Loucy (cell line): ENCODE measurements at regions not wholly inside any gene's neighbourhood (a gene's known extent, or its start where the extent isn't known, plus 50 kb on each side); places are given as distances from the start of the nearest gene placed in this dataset.

ENCODE experiments used
- H2AFZ ChIP-seq: fragments of 200-600 bp; sonication (generic); 2 replicates; pipeline ENCODE4 v1.6.0; 2016; ENCODE audit warnings: antibody characterized with exemption, mild to moderate bottlenecking, low read length, moderate library complexity
- H3F3A ChIP-seq: fragments of 200-600 bp; 2 replicates; pipeline ENCODE4 v1.6.0; 2016; ENCODE audit warnings: antibody characterized with exemption, low read depth, mild to moderate bottlenecking
- H3K27me3 ChIP-seq: fragments of 200-600 bp; sonication (generic); 2 replicates; pipeline ENCODE4 v1.6.1; 2014; ENCODE audit warnings: low read length, mild to moderate bottlenecking; ENCODE audit not compliant: insufficient read depth, poor library complexity, severe bottlenecking
- H3K36me3 ChIP-seq: fragments of 200-600 bp; sonication (generic); 2 replicates; pipeline ENCODE4 v1.6.1; 2016; ENCODE audit warnings: low read length; ENCODE audit not compliant: insufficient read depth
- H3K4me1 ChIP-seq: fragments of 200-600 bp; sonication (generic); 2 replicates; pipeline ENCODE4 v1.5.1; 2014; ENCODE audit warnings: low read length, mild to moderate bottlenecking; ENCODE audit not compliant: insufficient read depth, poor library complexity, severe bottlenecking
- H3K4me2 ChIP-seq: fragments of 200-600 bp; sonication (generic); 2 replicates; pipeline ENCODE4 v1.6.0; 2014; ENCODE audit warnings: antibody characterized with exemption, low read length, low read depth, mild to moderate bottlenecking; ENCODE audit not compliant: poor library complexity, severe bottlenecking
- H3K4me3 ChIP-seq: fragments of 200-600 bp; sonication (generic); 2 replicates; pipeline ENCODE4 v1.5.1; 2014; ENCODE audit warnings: low read length, mild to moderate bottlenecking, mixed read lengths; ENCODE audit not compliant: poor library complexity, severe bottlenecking
- H3K79me2 ChIP-seq: fragments of 200-600 bp; sonication (generic); 2 replicates; pipeline ENCODE4 v1.6.1; 2014; ENCODE audit warnings: low read length; ENCODE audit not compliant: insufficient read depth
- H3K9ac ChIP-seq: fragments of 200-600 bp; sonication (generic); 2 replicates; pipeline ENCODE4 v1.6.0; 2014; ENCODE audit warnings: mild to moderate bottlenecking, low read depth, low read length, moderate library complexity; ENCODE audit not compliant: poor library complexity, severe bottlenecking
- H3K9me2 ChIP-seq: fragments of 200-600 bp; sonication (generic); replicated peaks from 2 replicates; pipeline ENCODE4 v1.6.1; 2016; ENCODE audit warnings: low read depth, low read length, mixed read lengths
- H3K9me3 ChIP-seq: fragments of 200-600 bp; sonication (generic); 2 replicates; pipeline ENCODE4 v1.6.1; 2014; ENCODE audit warnings: mild to moderate bottlenecking, antibody characterized with exemption, low read length, low read depth; ENCODE audit not compliant: insufficient read depth
- H4K20me1 ChIP-seq: fragments of 200-600 bp; sonication (generic); 2 replicates; pipeline ENCODE4 v1.6.0; 2014; ENCODE audit warnings: antibody characterized with exemption, low read length, mild to moderate bottlenecking; ENCODE audit not compliant: insufficient read depth, poor library complexity, severe bottlenecking
- CTCF ChIP-seq: fragments of 200-600 bp; sonication (generic); conservative IDR thresholded peaks from 2 replicates; pipeline ENCODE4 v1.5.1; 2014; ENCODE audit warnings: mild to moderate bottlenecking, antibody characterized with exemption, low read length
- EZH2phosphoT487 ChIP-seq: fragments of 200-600 bp; IDR thresholded peaks from 2 replicates; pipeline ENCODE4 v1.6.1; 2018; ENCODE audit warnings: antibody characterized with exemption, mild to moderate bottlenecking, moderate library complexity, borderline replicate concordance

DNA sequence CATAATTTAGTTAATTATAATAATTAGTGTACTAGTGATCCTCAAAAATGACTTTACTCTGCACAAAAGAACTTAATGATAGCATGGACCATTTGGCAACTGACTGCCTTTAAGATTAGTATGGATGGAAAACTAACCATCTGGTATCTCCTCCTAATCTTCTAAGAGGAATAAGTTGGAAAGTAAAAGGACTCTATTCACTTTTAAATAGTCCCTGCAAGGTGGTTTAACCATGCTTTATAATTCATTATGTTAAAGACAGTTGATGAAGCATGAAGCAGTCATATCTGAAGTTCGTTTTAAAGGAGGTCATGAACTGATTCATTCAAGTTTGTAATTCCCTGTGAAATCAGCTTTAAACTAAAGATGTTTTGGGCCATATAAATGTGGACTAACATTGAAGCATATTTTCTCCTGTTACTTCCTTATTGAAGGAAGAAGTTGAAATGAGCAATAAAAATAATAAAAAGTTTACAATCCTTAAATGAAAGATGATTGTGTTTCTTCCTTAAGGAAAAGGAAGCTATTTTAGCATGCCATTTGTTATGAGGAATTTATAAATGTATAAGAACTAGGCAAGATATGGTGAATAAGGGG, 446.0 kb downstream of the XIRP2 start:
- no peaks in the 10 kb centered on the region for H3K9me2 ChIP-seq
- H3K4me2 ChIP-seq, result no peak overlapping the region
- no peak overlapping the region for H2AFZ ChIP-seq
- H4K20me1 ChIP-seq, result no peaks in the 10 kb centered on the region
- no peaks in the 10 kb centered on the region for H3K27me3 ChIP-seq
- H3K4me1 ChIP-seq, result no peaks in the 10 kb centered on the region
- no peaks in the 10 kb centered on the region for H3K79me2 ChIP-seq
- H3K4me3 ChIP-seq, result no peak overlapping the region
- no peaks in the 10 kb centered on the region for H3K9me3 ChIP-seq
- H3F3A ChIP-seq, result no peaks in the 10 kb centered on the region
- no peak overlapping the region for H3K9ac ChIP-seq
- no peaks in the 10 kb centered on the region for H3K36me3 ChIP-seq
- TF ChIP-seq CTCF (no peak), EZH2phosphoT487 (no peak)

GRCh38 chr2:167333245-167333644, 445.0 kb downstream of the XIRP2 start:
- no peaks in the 10 kb centered on the region for H3K4me1 ChIP-seq
- H4K20me1 ChIP-seq, result no peaks in the 10 kb centered on the region
- H3K36me3 ChIP-seq, result no peaks in the 10 kb centered on the region
- no peak overlapping the region for H3K9ac ChIP-seq
- H3K79me2 ChIP-seq, result no peaks in the 10 kb centered on the region
- no peaks in the 10 kb centered on the region for H3K9me2 ChIP-seq
- H3K4me3 ChIP-seq, result no peak overlapping the region
- H3K4me2 ChIP-seq, result no peak overlapping the region
- no peak overlapping the region for H2AFZ ChIP-seq
- TF ChIP-seq CTCF, result peak; percentile 29; the same call in 1 of the 2 replicates
- no peak for TF ChIP-seq EZH2phosphoT487
- H3K9me3 ChIP-seq, result no peaks in the 10 kb centered on the region
- H3K27me3 ChIP-seq, result no peaks in the 10 kb centered on the region
- no peaks in the 10 kb centered on the region for H3F3A ChIP-seq

GRCh38 chr2:167332358-167332757, 444.1 kb downstream of the XIRP2 start:
- H3F3A ChIP-seq, result no peaks in the 10 kb centered on the region
- H4K20me1 ChIP-seq, result no peaks in the 10 kb centered on the region
- H3K4me1 ChIP-seq, result no peaks in the 10 kb centered on the region
- H3K9ac ChIP-seq, result no peak overlapping the region
- no peak overlapping the region for H3K4me3 ChIP-seq
- H3K4me2 ChIP-seq, result no peak overlapping the region
- H2AFZ ChIP-seq, result no peak overlapping the region
- peaks cover 4% of the 10 kb centered on the region for H3K27me3 ChIP-seq
- H3K79me2 ChIP-seq, result no peaks in the 10 kb centered on the region
- no peaks in the 10 kb centered on the region for H3K36me3 ChIP-seq
- H3K9me2 ChIP-seq, result no peaks in the 10 kb centered on the region
- no peaks in the 10 kb centered on the region for H3K9me3 ChIP-seq
- TF ChIP-seq CTCF, result no peak
- no peak for TF ChIP-seq EZH2phosphoT487
